NCI-H748 treated with DMSO at 0.1 percent for 48 hours (cell line): ENCODE measurements at regions not wholly inside any gene's neighbourhood (a gene's known extent, or its start where the extent isn't known, plus 50 kb on each side); places are given as distances from the start of the nearest gene placed in this dataset.
"Not testable (repeated sequence)": the region's sequence is repeated elsewhere in the genome, so short reads cannot be mapped to it uniquely, and the experiment has no call there.

ENCODE experiments used
- DNase-seq: peaks from one replicate; lab custom pipeline; 2025; lab: John Stamatoyannopoulos, UW

GRCh38 chr5:21482983-21483650, 1370.0 kb downstream of the CDH12 start:
- DNase-seq, result not testable (repeated sequence)

DNA sequence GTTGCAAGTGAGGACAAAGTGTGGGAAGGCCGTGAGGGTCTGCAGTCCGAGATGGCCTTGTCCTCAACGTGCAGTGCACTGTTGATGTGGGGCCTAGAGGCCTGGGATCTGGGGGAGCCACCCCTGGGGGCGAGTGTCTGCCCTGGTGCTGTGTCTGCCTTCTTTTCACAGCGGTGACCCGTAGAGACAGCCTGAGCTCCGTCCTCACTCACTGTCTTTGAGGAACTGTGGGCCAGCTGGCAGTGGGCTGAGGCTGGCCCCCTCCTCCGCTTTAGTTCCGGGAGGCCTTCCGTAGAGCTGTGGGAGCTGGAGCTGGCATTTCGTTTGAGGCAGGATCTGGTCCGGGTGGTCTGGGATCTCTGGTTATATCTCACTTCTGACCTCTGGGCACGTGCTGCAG, 1370.6 kb downstream of the CDH12 start:
- DNase-seq, result not testable (repeated sequence)

GRCh38 chr5:21481320-21482270, 1371.5 kb downstream of the CDH12 start:
- not testable (repeated sequence) for DNase-seq

DNA sequence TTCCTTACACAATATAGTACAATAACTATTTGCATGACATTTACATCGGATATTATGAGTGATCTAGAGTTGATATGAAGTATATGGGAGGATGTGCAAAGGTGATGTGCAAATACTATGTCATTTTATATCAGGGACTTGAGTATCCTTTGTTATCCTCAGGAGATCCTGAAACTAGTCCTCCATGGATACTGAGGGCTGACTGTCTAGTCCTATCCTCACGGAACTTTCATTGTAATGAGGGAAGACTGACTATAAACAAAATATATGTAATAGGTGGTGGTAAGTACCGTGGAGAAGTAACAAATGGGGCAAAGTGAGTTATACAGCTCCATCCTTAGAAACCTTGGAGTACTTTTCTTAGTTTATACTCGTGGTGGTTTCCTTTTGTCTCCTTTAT, 1373.1 kb downstream of the CDH12 start:
- not testable (repeated sequence) for DNase-seq

- DNase-seq, result not testable (repeated sequence)
These were observed 1379.2 kb downstream of the CDH12 start for GRCh38 chr5:21473981-21474380.

- not testable (repeated sequence) for DNase-seq
These were observed 1379.7 kb downstream of the CDH12 start for GRCh38 chr5:21473436-21473835.

GRCh38 chr5:21471691-21472090, 1381.5 kb downstream of the CDH12 start:
- not testable (repeated sequence) for DNase-seq

DNA sequence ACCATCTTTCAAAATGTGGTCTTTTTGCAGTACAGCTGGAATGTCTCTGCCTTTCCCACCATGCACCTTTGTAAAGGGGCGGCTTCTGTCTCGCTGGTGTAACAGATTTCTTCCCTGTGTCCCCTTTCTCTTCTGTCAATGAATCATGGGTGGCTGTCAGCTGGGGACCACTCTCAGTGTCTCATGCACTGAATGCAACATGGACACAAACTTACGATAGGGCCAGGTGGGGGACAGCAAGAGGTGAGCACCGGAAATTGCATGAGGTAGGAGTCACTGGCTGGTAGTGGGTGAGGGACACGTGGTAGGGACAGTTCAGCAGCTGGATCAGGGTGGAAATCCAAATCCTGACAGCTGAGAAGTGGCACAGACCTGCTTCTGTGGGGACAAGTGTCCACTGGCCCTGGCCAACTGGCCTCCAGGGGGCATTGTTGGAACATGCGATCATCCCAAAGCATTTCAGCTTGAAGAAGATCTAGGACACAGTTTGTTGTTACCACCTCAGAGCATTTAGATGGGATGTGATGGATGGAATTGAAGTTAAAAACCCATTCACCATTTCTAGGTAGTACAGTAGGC, 1383.5 kb downstream of the CDH12 start:
- DNase-seq, result peak; percentile 15

- not testable (repeated sequence) for DNase-seq
These were observed 1385.6 kb downstream of the CDH12 start for GRCh38 chr5:21467544-21467943.

- DNase-seq, result not testable (repeated sequence)
These were observed 1393.4 kb downstream of the CDH12 start for GRCh38 chr5:21459744-21460073.

DNA sequence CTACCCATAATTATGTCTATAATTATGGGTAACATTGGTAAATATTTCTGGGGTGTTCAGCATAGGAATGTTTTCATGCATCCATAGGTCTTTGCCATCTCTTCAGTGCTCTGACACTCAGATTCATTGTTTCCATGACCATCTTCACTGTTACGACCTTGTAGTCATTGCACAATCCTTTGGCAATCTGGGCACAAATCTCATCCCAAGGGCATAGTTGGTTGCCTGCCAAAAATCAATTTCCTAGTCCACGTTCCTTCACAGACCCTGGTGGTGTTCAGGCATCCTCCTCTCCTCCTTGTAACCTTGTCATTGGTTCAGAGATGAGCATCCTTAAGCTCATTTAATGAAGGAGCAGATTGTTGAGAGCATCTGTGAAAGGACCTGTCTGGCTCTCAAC, 1400.7 kb downstream of the CDH12 start:
- no peak for DNase-seq

DNA sequence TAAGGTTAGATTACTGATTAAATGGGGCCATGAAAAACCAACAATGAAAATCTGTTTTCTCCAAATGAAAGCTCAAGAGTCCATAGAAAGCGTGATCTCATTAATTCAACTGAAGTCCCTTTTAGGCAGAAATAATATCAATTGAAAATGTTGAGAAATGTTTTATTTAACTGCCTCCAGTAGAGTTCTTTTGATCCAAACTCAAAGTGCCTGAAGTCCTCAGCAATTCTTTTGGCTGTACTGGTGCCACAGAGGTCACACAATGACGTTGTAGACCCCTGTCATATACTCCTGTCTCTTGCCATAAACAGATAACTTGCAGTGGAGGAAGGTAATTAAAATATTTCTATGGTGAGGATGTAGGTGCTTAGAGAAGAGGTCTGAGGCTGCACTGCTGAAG, 1420.5 kb downstream of the CDH12 start:
- DNase-seq, result no peak

DNA sequence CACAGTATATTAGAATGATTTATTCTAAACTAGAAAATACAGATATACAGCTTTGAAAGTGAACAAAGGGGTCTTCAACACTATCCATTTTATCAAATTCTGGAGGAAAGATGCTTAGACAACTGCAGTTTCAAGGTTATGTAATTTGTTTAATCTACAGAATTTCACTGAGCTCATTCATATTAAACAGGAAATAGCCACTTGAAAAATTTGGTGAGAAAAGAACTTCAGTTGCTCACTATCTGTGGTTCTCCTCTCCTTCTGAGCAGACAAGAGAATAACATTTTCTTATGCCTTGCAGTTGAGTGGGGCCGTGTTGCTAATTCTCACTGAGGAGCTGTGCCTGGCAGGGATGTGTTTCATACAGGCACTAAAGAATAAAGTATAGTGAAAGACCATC, 1428.2 kb downstream of the CDH12 start:
- DNase-seq, result no peak

- no peak for DNase-seq
These were observed 1431.4 kb upstream of the CDH18 start for GRCh38 chr5:21419383-21419782.

DNA sequence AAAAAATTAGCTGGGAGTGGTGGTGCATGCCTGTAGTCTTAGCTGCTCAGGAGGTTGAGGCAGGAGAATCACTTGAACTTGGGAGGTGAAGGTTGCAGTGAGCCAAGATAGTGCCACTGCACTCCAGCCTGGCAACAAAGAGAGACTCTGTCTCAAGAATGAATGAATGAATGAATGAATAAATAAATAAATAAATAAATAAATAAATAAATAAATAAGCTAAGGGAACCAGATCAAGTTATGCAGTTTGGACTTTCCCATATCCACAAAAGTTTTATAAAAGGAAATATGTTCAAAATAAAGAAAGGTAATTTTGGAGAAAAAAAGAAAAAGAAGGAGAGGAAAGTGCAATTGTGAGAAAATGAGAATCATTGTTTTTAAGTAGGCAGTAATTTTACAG, 1414.1 kb upstream of the CDH18 start:
- not testable (repeated sequence) for DNase-seq

GRCh38 chr5:21398511-21398910, 1410.5 kb upstream of the CDH18 start:
- DNase-seq, result no peak

DNA sequence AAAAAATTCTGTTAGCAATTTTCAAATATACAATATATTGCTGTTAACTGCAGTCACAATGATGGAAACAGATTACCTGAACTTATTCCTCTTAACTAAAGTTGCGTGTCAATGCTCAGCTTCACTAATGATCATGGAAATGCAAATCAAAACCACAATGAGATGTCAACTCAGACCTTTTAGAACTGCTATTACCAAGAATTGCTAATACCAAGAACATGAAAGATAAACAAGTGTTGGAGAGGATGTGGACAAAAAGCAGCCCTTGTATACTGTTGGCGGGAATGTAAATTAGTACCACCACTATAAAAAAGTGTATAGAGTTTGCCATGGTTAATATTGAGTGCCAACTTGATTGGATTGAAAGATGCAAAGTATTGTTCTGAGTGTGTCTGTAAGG, 1409.7 kb upstream of the CDH18 start:
- DNase-seq, result no peak

GRCh38 chr5:21391506-21391905, 1403.5 kb upstream of the CDH18 start:
- DNase-seq, result peak; percentile 64

- not testable (repeated sequence) for DNase-seq
These were observed 1372.8 kb upstream of the CDH18 start for GRCh38 chr5:21360754-21361153.

- DNase-seq, result peak; percentile 80
These were observed 1353.9 kb upstream of the CDH18 start for GRCh38 chr5:21341948-21342261.

DNA sequence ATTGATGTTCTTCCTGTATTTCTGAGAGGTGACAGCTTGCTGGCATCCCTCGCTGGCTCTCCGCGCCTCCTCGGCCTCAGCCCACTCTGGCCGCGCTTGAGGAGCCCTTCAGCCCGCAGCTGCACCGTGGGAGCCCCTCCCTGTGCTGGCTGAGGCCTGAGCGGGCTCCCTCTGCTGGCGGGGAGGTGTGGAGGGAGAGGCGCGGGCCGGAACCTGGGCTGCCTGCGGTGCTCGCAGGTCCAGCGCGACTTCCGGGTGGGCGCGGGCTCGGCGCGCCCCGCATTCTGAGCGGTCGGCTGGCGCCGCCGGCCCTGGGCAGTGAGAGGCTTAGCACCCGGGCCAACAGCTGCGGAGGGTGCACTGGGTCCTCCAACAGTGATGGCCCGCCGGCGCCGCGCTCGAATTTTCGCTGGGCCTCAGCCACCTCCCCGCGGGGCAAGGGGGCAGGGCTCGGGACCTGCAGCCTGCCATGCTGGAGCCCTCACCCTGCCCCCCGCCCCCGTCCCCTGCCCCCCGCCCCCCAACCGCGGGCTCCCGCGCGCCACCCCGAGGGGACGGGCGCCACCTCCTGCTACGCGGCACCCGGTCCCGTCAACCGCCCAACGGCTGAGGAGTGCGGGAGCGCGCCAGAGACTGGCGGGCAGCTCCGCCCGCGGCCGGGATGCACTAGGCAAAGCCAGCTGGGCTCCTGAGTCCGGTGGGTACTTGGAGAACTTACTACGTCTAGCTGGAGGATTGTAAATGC, 1353.4 kb upstream of the CDH18 start:
- peak; percentile 11 for DNase-seq

- peak; percentile 56 for DNase-seq
These were observed 1352.2 kb upstream of the CDH18 start for GRCh38 chr5:21340233-21340632.
